ENCODE measurements at regions not wholly inside any gene's neighbourhood (a gene's known extent, or its start where the extent isn't known, plus 50 kb on each side); places are given as distances from the start of the nearest gene placed in this dataset.

DNA sequence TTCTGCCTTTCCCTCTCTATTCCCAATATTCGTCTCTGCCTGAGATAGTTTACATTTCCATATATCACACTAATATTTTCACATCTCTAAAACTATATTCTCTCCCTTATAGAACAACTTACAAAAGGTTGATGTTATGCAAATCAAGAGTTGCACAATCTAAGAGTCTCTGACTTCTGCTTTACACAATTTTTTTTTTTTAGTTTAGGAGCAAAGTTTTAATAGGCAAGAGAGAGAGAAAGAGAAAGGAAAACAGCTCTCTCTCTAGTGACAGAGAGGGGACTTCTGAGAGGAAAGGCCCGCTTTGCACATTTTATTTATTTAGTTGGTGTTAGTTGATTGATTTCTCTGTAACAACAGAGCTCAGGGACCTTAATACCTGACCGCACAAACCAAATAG is 380.2 kb downstream of the TXNL1 start:
- ATAC-seq (no peak), DNase-seq (ENCODE audit: low spot score in 2 of 2) (no peak)
- H3K9me3 Mint-ChIP-seq, result peaks cover 8 to 10% of the 10 kb centered on the region in 2 donors
- no peaks in the 10 kb centered on the region for H3K36me3 Mint-ChIP-seq
- H3K27ac Mint-ChIP-seq, result no peak overlapping the region

DNA sequence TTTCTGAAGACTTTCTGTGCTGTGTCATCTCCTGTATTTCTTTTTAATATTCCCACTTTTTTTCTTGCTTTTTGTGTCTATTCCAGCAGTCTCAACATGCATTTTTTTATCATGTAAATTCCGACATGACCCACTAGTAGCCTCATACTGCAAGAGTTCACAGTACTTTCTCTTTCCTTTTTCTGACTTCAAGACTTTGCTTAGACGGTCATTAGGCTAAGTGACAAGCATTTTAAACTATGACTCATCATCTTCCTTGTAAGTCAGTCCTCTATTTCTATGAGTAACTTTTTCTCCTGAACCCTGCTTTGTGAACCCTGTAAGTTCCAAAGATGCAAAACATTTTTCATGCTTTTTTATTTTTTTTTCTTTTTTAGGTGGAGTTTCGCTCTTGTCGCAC is 381.2 kb downstream of the TXNL1 start:
- no peak for ATAC-seq
- Mint-ChIP-seq H3K36me3 (no peaks in the 10 kb centered on the region), H3K27ac (no peak overlapping the region), H3K9me3 (peaks cover 8 to 10% of the 10 kb centered on the region in 2 donors)
- DNase-seq (ENCODE audit: low spot score in 2 of 2), result no peak

DNA sequence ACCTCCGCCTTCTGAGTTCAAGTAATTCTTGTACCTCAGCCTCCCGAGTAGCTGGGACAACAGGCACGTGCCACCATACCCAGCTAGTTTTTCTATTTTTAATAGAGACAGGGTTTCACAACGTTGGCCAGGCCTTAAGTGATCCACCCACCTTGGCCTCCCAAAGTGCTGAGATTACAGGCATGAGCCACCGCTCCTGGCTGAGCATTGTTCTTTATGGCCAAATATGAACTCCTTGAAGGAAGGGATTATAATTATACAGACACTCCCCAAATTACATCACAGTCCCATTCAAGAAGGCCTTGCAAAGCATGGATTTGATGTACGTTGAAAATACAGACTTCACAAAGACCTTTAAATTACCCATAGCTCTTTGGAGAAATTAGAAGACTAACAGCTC is 381.7 kb downstream of the TXNL1 start:
- H3K27ac Mint-ChIP-seq, result no peak overlapping the region
- peaks cover 8 to 10% of the 10 kb centered on the region in 2 donors for H3K9me3 Mint-ChIP-seq
- no peak for DNase-seq (ENCODE audit: low spot score in 2 of 2)
- H3K36me3 Mint-ChIP-seq, result no peaks in the 10 kb centered on the region
- no peak for ATAC-seq

DNA sequence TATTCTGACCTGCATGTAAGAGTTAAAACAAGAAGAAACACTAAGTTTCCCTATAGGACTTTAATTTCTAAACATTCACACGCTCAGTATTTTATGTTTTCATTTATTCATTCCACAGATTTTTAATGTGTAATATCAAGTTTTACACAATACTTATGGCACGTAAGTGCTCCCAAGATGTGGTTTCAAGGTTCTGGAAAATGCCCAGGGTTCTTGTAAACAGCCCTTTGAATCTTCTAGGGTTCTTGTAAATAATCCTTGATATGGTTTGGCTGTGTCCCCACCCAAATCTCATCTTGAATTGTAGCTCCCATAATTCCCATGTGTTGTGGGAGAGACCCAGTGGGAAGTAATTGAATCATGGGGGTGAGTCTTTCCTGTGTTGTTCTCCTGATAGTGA is 383.0 kb downstream of the TXNL1 start:
- ATAC-seq (no peak), DNase-seq (ENCODE audit: low spot score in 2 of 2) (no peak)
- Mint-ChIP-seq H3K27ac (no peak overlapping the region), H3K9me3 (peaks cover 11 to 13% of the 10 kb centered on the region in 2 donors), H3K36me3 (no peaks in the 10 kb centered on the region)

DNA sequence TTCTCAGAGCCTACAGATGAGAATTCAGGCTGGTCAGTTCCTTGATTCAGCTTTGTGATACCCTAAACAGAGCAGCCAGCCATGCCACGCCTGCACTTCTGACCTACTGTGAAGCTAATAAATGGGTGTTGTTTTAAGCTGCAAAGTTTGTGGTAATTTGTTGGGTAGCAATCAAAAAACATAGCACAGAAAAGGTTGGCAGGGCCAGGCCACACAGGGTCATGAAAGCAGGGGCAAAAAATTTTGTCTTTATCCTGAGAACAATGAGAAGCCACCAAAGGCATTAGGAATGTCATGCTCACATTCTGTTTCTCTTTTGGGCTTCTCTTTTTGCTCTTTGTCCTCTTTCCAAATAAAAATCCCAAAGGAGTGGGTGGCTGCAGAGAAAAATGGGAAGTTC is 385.9 kb downstream of the TXNL1 start:
- ATAC-seq, result no peak
- H3K9me3 Mint-ChIP-seq, result peaks cover 18 to 24% of the 10 kb centered on the region in 2 donors
- no peak for DNase-seq (ENCODE audit: low spot score in 2 of 2)
- no peak overlapping the region for H3K27ac Mint-ChIP-seq
- no peaks in the 10 kb centered on the region for H3K36me3 Mint-ChIP-seq

DNA sequence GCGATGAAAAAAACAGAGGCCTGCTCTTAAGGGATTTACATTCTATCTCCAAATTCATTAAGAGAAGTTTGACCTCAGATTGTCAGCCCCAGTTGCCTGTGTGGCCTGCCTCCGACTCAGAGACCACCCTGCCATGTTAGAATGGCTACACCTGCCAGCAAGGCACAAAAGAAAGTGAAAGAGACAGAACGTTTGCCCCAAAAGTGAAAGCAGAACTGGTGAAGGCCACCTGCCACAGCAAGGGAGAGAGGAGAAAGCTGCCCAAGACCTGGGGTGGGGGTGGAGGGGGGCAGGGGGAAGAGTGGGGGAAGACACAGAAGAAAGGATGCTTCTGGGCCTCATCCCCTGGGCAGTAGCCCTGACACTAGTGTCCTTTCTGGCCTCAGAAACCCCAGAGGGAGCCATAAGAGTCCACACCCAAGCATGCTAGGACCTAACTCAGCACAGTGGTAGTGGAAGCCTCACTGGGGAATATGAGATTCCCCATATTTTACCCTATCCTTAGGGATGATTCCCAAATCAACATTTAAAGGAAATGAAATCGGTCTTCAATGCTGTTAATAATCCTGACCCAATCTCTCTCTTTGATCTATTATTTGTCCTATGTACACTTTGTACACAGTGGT is 389.7 kb downstream of the TXNL1 start:
- DNase-seq (ENCODE audit: low spot score in 2 of 2) (no peak), ATAC-seq (no peak)
- peaks cover 14 to 15% of the 10 kb centered on the region in 2 donors for H3K9me3 Mint-ChIP-seq
- H3K36me3 Mint-ChIP-seq, result no peaks in the 10 kb centered on the region
- no peak overlapping the region for H3K27ac Mint-ChIP-seq

DNA sequence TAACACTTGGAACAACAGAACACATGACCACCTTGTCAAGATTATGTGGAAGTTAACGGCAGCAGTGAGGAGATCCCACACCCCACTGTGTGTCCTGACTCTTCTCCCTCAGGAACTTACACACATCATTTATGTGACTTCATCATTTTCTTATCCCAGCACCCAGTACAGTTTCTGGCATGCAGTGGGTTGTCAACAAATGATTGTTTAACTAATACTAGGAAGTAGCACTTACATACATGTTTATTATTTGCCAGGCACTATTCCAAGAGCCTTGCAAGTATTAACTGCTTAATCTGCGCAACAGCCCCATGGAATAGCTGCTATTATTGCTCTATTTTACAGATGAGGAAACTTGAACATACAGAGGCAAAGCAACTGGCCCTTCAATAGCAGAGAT is 391.5 kb downstream of the TXNL1 start:
- ATAC-seq (no peak), DNase-seq (ENCODE audit: low spot score in 2 of 2) (no peak)
- Mint-ChIP-seq H3K27ac (no peak overlapping the region), H3K9me3 (peaks cover 14 to 15% of the 10 kb centered on the region in 2 donors), H3K36me3 (no peaks in the 10 kb centered on the region)

DNA sequence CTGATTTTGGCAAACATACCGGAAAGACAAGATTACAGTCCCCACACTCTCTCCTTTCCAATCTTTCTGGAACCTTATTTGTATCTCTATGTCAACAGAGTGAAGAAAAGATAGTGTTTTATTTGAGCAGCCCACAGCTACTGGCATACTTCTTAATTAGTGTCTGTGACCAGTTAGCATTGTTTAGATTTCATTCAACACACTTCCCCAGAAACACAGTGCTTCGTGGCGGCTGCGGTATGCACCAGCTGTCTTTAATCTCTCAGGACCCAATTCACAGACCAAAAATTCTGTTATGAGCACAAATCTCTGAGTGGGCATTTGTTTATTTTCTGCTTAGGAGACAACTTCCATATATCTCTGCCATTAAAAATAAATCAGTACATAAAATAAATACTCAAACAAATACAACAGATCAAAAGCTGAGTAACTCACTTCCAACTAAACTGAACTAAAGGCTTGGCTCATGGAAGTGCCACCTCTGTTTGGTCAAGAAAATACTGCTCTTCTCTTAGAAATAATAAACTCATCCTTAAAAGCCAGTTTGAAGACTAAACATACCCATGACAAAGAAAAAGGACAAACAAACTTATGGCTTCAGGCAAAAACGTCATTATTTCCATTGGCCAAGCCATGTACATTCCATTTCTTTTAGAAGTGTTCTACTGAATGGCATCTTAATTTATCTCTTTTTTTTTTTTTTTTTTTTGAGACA is 392.4 kb downstream of the TXNL1 start:
- no peak overlapping the region for H3K27ac Mint-ChIP-seq
- H3K9me3 Mint-ChIP-seq, result peaks cover 14 to 15% of the 10 kb centered on the region in 2 donors
- ATAC-seq (no peak), DNase-seq (ENCODE audit: low spot score in 2 of 2) (no peak)
- H3K36me3 Mint-ChIP-seq, result no peaks in the 10 kb centered on the region

DNA sequence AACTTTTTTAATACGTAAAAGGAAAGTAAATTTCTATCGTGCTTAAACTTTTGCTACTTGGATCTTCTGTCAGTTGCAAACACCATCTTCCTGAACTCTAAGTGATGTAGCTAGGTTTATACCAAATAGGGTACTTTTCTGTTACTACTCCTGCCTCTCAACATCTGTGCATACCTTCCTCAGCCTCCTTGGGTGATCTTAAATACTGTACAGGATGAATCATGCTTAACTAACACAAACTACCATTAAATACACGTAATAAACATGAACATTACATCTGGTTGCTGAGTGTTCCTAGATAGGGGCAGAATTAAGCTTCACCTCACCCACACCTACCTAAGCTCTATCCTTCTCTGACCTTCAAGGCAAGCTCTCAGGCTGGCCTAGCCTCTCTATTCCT is 398.0 kb downstream of the TXNL1 start:
- H3K36me3 Mint-ChIP-seq, result no peaks in the 10 kb centered on the region
- H3K27ac Mint-ChIP-seq, result no peak overlapping the region
- peaks cover 4 to 9% of the 10 kb centered on the region in 2 donors for H3K9me3 Mint-ChIP-seq
- ATAC-seq (no peak), DNase-seq (ENCODE audit: low spot score in 2 of 2) (no peak)

DNA sequence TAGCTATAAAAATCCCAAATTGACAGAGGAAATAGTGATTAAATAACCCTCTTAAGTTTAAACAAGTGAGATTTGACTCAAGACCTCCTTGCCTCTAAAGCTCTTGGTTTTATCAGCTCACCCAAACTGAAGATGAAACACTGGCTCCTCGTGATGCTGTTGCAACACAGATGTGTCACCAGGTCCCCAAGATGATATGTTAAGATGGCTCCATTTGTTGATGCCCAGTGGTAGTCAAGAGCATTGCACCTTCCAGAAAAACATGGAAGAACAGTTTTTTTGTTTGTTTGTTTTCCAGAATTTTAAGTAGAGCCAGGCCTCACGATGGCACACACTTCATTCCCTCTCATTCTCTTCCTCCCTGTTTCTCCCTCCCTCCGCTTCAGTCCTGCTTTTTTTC is 399.8 kb downstream of the TXNL1 start:
- DNase-seq (ENCODE audit: low spot score in 2 of 2) (no peak), ATAC-seq (no peak)
- no peak overlapping the region for H3K27ac Mint-ChIP-seq
- H3K36me3 Mint-ChIP-seq, result no peaks in the 10 kb centered on the region
- peaks cover 8 to 14% of the 10 kb centered on the region in 2 donors for H3K9me3 Mint-ChIP-seq

DNA sequence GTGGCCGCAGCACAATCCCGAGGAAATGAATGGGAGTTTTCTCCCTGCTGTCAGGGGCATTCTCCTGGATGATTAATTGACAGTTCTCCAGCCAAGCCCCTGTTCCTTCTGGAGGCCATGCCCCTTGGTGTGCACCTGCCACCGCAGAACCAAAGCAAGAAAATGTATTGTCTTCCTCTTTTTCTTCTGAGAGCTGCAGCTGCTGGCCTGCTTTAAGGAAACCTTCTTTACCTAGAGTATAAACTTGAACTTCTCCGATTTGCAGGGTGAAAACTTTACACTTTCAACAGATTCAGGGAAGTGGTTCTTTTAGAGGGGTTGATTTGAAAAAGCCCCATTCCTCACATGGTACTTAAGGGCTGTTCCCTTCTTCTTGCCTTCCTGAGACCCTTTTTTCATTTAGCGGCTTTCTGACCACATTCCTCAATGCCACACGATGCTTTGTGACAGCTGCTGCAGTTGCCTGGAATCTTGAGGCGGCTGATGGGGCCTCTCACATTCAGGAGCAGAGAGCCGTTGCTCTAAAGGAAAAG is 402.8 kb downstream of the TXNL1 start:
- Mint-ChIP-seq H3K36me3 (peaks cover 0 to 11% of the 10 kb centered on the region in 2 donors), H3K27ac (no peak overlapping the region), H3K9me3 (peaks cover 19 to 27% of the 10 kb centered on the region in 2 donors)
- no peak for ATAC-seq
- DNase-seq (ENCODE audit: low spot score in 2 of 2), result no peak

DNA sequence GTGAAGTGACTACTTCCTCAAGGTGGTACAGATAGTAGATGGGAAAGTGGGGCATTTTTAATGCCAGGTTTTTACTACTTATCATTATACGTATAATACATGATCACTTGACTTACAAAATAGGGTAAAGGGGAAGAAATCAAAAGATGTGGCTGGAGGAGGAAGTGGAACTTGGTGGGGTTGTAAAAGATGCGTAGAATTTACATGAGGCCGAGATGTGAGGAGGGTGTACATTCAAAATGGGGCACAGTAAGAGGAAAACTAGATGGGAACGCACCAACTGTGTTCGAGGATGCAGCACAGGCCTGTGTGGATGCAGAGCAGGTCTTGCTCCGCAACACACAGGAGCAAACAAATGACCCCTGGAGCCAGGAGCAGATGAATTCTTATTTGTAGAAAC is 403.3 kb downstream of the TXNL1 start:
- DNase-seq (ENCODE audit: low spot score in 2 of 2) (no peak), ATAC-seq (no peak)
- no peak overlapping the region for H3K27ac Mint-ChIP-seq
- H3K9me3 Mint-ChIP-seq, result peaks cover 23 to 29% of the 10 kb centered on the region in 2 donors
- H3K36me3 Mint-ChIP-seq, result peaks cover 0 to 15% of the 10 kb centered on the region in 2 donors

DNA sequence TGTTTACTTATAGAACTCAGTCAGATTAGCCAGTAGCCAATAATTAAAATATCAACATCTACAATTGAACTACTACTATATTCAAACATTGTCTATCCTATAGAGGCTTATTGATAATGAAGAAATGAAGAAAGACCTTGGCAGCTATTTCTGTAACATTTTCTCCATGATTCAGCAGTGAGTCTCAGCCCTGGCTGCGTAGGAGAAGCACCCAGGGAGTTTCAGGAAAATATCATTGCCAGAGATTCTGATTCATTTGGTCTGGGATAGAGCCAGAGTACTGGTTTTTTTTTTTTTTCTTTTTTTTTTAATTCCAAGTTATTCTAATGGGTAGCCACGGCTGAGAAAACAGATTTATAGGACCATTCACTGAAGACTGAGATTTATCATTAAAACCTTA is 404.8 kb downstream of the TXNL1 start:
- no peak overlapping the region for H3K27ac Mint-ChIP-seq
- ATAC-seq (no peak), DNase-seq (ENCODE audit: low spot score in 2 of 2) (no peak)
- peaks cover 0 to 19% of the 10 kb centered on the region in 2 donors for H3K36me3 Mint-ChIP-seq
- H3K9me3 Mint-ChIP-seq, result peaks cover 27 to 34% of the 10 kb centered on the region in 2 donors

DNA sequence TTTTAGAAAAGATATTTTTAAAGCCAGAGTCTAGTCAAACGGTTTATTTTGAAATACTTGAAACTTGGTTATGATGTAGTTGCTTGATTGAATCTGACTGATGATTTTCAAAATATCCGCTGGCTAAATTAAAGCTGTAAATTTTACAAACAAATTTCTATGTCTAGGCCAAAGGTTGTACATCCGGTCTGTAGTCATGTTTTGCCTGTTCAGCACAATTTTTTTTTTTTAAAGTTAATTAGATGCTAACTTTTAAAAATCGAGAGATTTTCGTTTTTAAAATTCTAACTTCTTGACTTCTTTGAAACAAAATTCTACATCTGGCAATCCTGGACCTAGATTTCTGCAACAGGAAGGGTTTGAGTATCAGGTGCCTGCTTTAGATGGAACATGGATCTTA is 412.4 kb downstream of the TXNL1 start:
- ATAC-seq (no peak), DNase-seq (ENCODE audit: low spot score in 2 of 2) (no peak)
- H3K27ac Mint-ChIP-seq, result no peak overlapping the region
- peaks cover 15 to 18% of the 10 kb centered on the region in 2 donors for H3K9me3 Mint-ChIP-seq
- peaks cover 0 to 9% of the 10 kb centered on the region in 2 donors for H3K36me3 Mint-ChIP-seq

DNA sequence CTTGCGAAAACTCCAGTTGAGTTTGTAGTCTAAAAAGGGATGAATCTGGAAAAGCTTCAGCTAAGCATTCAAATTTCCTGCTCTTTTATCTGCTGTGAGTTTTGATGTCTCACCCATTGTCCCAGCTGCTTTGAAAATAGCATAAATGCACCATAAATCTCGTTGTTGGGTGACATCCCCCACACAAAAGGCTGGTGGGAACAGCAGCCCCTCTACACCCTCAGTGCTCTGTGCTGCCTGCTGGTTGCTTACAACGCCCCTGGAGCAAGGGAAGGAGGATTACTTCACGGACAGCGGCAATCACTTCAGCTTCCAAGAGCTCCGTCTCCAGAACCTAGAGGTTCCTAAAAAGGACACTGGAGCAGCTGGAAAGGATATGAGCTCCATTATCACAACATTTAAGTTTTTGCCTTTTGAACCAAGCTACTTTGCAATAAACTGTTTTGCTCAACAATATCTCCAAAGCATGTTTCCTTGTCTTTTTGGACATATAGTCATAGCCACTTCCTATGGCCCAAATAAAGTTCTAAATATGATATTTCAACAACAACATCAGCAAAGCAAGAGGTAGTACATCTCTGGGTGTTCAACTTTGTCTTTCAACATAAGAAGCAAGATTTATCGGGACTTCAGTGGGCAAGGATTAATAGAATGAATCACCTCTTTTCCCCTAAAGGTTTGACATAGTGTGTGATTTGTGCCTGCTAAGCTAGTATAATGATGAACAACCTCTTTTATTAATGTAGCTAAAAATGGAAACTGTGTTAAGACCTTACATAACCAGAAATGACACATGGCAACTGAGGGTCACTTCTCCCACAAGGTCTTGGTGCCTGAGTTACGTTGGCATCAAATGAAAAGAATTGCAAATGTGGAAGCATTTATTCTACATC is 413.5 kb downstream of the TXNL1 start:
- DNase-seq (ENCODE audit: low spot score in 2 of 2), result no peak
- no peak for ATAC-seq
- H3K27ac Mint-ChIP-seq, result no peak overlapping the region
- H3K9me3 Mint-ChIP-seq, result peaks cover 9 to 14% of the 10 kb centered on the region in 2 donors
- peaks cover 0 to 3% of the 10 kb centered on the region in 2 donors for H3K36me3 Mint-ChIP-seq

DNA sequence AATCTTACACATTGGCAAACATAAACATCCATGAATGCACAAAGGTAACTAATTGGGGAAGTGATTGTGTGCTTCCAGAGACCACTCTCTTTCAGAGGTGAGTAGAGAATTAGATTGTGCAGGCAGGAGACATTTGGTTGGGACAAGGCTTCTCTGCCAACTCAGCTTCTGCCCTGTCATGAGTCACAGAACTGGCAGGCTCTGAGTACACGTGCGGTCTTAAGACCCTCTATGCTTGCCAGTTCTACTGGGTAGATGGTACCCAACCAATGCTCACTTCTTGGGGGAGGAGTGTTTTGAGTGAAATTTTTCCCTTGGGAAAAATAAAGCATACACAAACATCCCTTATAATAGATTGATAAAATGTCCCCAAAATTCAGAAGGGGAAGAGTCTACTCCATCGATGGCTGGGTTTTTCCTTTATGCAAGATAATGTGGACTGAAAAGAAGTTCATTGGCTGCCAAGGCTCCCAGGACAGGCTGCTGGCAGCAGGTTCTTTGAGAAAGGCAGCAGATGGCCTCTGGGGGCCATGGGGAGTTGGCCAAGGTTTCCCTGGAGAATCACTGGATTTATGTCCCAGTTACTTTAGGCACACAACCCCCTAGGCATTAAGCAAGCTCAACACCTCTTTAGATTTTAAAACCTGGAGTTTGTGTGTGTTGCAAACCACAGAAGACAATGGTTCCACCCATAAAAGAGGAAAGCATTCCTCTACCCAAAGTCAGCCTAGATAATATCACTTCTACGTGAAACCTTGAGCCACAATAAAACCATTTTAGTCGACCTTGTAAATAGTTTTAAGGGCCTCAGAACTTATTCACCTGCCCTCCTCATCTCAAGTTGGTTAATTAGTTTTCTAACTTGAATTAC is 417.0 kb downstream of the TXNL1 start:
- Mint-ChIP-seq H3K27ac (no peak overlapping the region), H3K36me3 (no peaks in the 10 kb centered on the region), H3K9me3 (peaks cover 6 to 7% of the 10 kb centered on the region in 2 donors)
- ATAC-seq, result no peak
- no peak for DNase-seq (ENCODE audit: low spot score in 2 of 2)
